ENCODE measurements at regions not wholly inside any gene's neighbourhood (a gene's known extent, or its start where the extent isn't known, plus 50 kb on each side); places are given as distances from the start of the nearest gene placed in this dataset.

- no peak for DNase-seq
- intact Hi-C loops (cut with micrococcal nuclease; ENCODE audit: unreplicated experiment): no loop called here
- Histone ChIP-seq H3F3A (ENCODE audit: insufficient read depth, low read depth) (no peaks in the 10 kb centered on the region), H3K9me3 (ENCODE audit: insufficient read depth, low read depth) (no peaks in the 10 kb centered on the region), H3K27me3 (ENCODE audit: insufficient read depth, low read depth) (0 out of 2 replicates have a peak, but pooled peaks cover 6% of the 10 kb centered on the region), H2AFZ (no peak overlapping the region), H3K79me2 (ENCODE audit: low read depth) (no peaks in the 10 kb centered on the region), H4K20me1 (ENCODE audit: insufficient read depth) (no peaks in the 10 kb centered on the region), H3K4me2 (no peak overlapping the region), H3K9me2 (ENCODE audit: insufficient read depth) (no peaks in the 10 kb centered on the region), H3K4me3 (no peak overlapping the region), H3K27ac (no peak overlapping the region), H3K4me1 (replicated peaks; ENCODE audit: insufficient read depth) (no peaks in the 10 kb centered on the region), H3K36me3 (ENCODE audit: low read depth) (no peaks in the 10 kb centered on the region)
- POLR2A ChIA-PET (ENCODE audit: unreplicated experiment): no interaction called here
- CTCF ChIA-PET: no interaction called here
- TF ChIP-seq EZH2 (IDR thresholded peaks at IDR 0.05; ENCODE audit: low read depth) (no peak), CTCF (conservative IDR thresholded peaks at IDR 0.05) (no peak)
- no TSS peak for BruUV-seq (replicated peaks)
Measured at GRCh38 chr17:52306314-52306713, 147.8 kb upstream of the CA10 start.

GRCh38 chr17:52298881-52299280 is 140.4 kb upstream of the CA10 start:
- H3K36me3 ChIP-seq (ENCODE audit: low read depth): no peaks in the 10 kb centered on the region
- H2AFZ ChIP-seq: no peak overlapping the region
- BruUV-seq (replicated peaks): no TSS peak
- H3K27ac ChIP-seq: no peak overlapping the region
- CTCF ChIA-PET: no interaction called here
- POLR2A ChIA-PET (ENCODE audit: unreplicated experiment): no interaction called here
- no peaks in the 10 kb centered on the region for H4K20me1 ChIP-seq (ENCODE audit: insufficient read depth)
- 0 out of 2 replicates have a peak, but pooled peaks cover 6% of the 10 kb centered on the region for H3K27me3 ChIP-seq (ENCODE audit: insufficient read depth, low read depth)
- no peak overlapping the region for H3K4me3 ChIP-seq
- no peaks in the 10 kb centered on the region for H3K9me3 ChIP-seq (ENCODE audit: insufficient read depth, low read depth)
- H3K4me2 ChIP-seq: no peak overlapping the region
- H3K9me2 ChIP-seq (ENCODE audit: insufficient read depth): no peaks in the 10 kb centered on the region
- no peaks in the 10 kb centered on the region for H3K4me1 ChIP-seq (replicated peaks; ENCODE audit: insufficient read depth)
- no peak for DNase-seq
- TF ChIP-seq CTCF (conservative IDR thresholded peaks at IDR 0.05): no peak
- no peak for TF ChIP-seq EZH2 (IDR thresholded peaks at IDR 0.05; ENCODE audit: low read depth)
- no peaks in the 10 kb centered on the region for H3F3A ChIP-seq (ENCODE audit: insufficient read depth, low read depth)
- no peaks in the 10 kb centered on the region for H3K79me2 ChIP-seq (ENCODE audit: low read depth)
- intact Hi-C loops (cut with micrococcal nuclease; ENCODE audit: unreplicated experiment): no loop called here

- Histone ChIP-seq H3K9me3 (ENCODE audit: insufficient read depth, low read depth) (no peaks in the 10 kb centered on the region), H3K36me3 (ENCODE audit: low read depth) (no peaks in the 10 kb centered on the region), H3K79me2 (ENCODE audit: low read depth) (no peaks in the 10 kb centered on the region), H3K27me3 (ENCODE audit: insufficient read depth, low read depth) (0 out of 2 replicates have a peak, but pooled peaks cover 5% of the 10 kb centered on the region), H4K20me1 (ENCODE audit: insufficient read depth) (no peaks in the 10 kb centered on the region), H2AFZ (no peak overlapping the region), H3K4me1 (replicated peaks; ENCODE audit: insufficient read depth) (no peaks in the 10 kb centered on the region), H3K27ac (no peak overlapping the region), H3K9me2 (ENCODE audit: insufficient read depth) (no peaks in the 10 kb centered on the region), H3K4me2 (no peak overlapping the region), H3F3A (ENCODE audit: insufficient read depth, low read depth) (no peaks in the 10 kb centered on the region), H3K4me3 (no peak overlapping the region)
- no peak for DNase-seq
- intact Hi-C loops (cut with micrococcal nuclease; ENCODE audit: unreplicated experiment): no loop called here
- TF ChIP-seq EZH2 (IDR thresholded peaks at IDR 0.05; ENCODE audit: low read depth) (no peak), CTCF (conservative IDR thresholded peaks at IDR 0.05) (peak; percentile 58)
- BruUV-seq (replicated peaks): no TSS peak
- CTCF ChIA-PET: no interaction called here
- POLR2A ChIA-PET (ENCODE audit: unreplicated experiment): no interaction called here
Measured at GRCh38 chr17:52297230-52298010, 138.9 kb upstream of the CA10 start.
